HG02763 (cell line): ENCODE measurements at regions not wholly inside any gene's neighbourhood (a gene's known extent, or its start where the extent isn't known, plus 50 kb on each side); places are given as distances from the start of the nearest gene placed in this dataset.

Experiments used
- ATAC-seq: cut with Tn5 transposase; IDR thresholded peaks from one replicate; pipeline ENCODE4 v1.9.1; 2021; ENCODE audit warnings: mild to moderate bottlenecking, moderate library complexity; ENCODE audit not compliant: unreplicated experiment

GRCh38 chr9:89982016-89982415 lies 377.2 kb downstream of the GADD45G start:
- ATAC-seq, result no peak

- ATAC-seq, result no peak
These were observed 378.6 kb downstream of the GADD45G start for GRCh38 chr9:89983411-89983810.

GRCh38 chr9:89984214-89984613 lies 379.4 kb downstream of the GADD45G start:
- no peak for ATAC-seq

- ATAC-seq, result no peak
These were observed 380.3 kb downstream of the GADD45G start for GRCh38 chr9:89985068-89985467.

GRCh38 chr9:89986190-89986589 lies 381.4 kb downstream of the GADD45G start:
- no peak for ATAC-seq

GRCh38 chr9:89988458-89988857 lies 383.6 kb downstream of the GADD45G start:
- ATAC-seq, result no peak

- ATAC-seq, result no peak
These were observed 386.5 kb downstream of the GADD45G start for GRCh38 chr9:89991204-89991790.

GRCh38 chr9:89992326-89993198 lies 387.8 kb downstream of the GADD45G start:
- ATAC-seq, result no peak

- ATAC-seq, result no peak
These were observed 389.1 kb downstream of the GADD45G start for GRCh38 chr9:89993678-89994630.

- ATAC-seq, result no peak
These were observed 390.3 kb downstream of the GADD45G start for GRCh38 chr9:89994988-89995613.

GRCh38 chr9:89996116-89996515 lies 391.3 kb downstream of the GADD45G start:
- no peak for ATAC-seq

GRCh38 chr9:89996773-89997172 lies 392.0 kb downstream of the GADD45G start:
- ATAC-seq, result no peak

- ATAC-seq, result no peak
These were observed 393.8 kb downstream of the GADD45G start for GRCh38 chr9:89998633-89999032.

GRCh38 chr9:89999176-89999533 lies 394.3 kb downstream of the GADD45G start:
- no peak for ATAC-seq

GRCh38 chr9:89999534-90000370 lies 394.9 kb downstream of the GADD45G start:
- ATAC-seq, result peak; percentile 82

GRCh38 chr9:90000925-90001324 lies 396.1 kb downstream of the GADD45G start:
- no peak for ATAC-seq

GRCh38 chr9:90001747-90002146 lies 396.9 kb downstream of the GADD45G start:
- ATAC-seq, result no peak

- ATAC-seq, result no peak
These were observed 397.8 kb downstream of the GADD45G start for GRCh38 chr9:90002397-90003271.

- no peak for ATAC-seq
These were observed 400.6 kb downstream of the GADD45G start for GRCh38 chr9:90005388-90005787.
